GM19467 (cell line): ENCODE measurements at regions not wholly inside any gene's neighbourhood (a gene's known extent, or its start where the extent isn't known, plus 50 kb on each side); places are given as distances from the start of the nearest gene placed in this dataset.

Experiments used
- ATAC-seq: cut with Tn5 transposase; IDR thresholded peaks from one replicate; pipeline ENCODE4 v1.9.1; 2021; ENCODE audit warnings: mild to moderate bottlenecking, moderate library complexity; ENCODE audit not compliant: unreplicated experiment

GRCh38 chr5:136425921-136426320 is 60.6 kb upstream of the TRPC7 start:
- ATAC-seq: no peak

- ATAC-seq: peak; percentile 80
These were observed 59.7 kb upstream of the TRPC7 start for GRCh38 chr5:136424835-136425584.

- ATAC-seq: no peak
These were observed 58.7 kb upstream of the TRPC7 start for GRCh38 chr5:136423944-136424606.

- no peak for ATAC-seq
These were observed 55.0 kb upstream of the TRPC7 start for GRCh38 chr5:136420168-136420898.

GRCh38 chr5:136418301-136418700 is 53.0 kb upstream of the TRPC7 start:
- no peak for ATAC-seq
